ENCODE measurements at regions not wholly inside any gene's neighbourhood (a gene's known extent, or its start where the extent isn't known, plus 50 kb on each side); places are given as distances from the start of the nearest gene placed in this dataset.

GRCh38 chr4:43330288-43330687 lies 437.8 kb downstream of the GRXCR1 start:
- DNase-seq (ENCODE audit: low read depth, low spot score) (peak; percentile 33), FAIRE-seq (no peak)
- Histone ChIP-seq H3K4me3 (ENCODE audit: control insufficient read depth in 2 of 3, extremely low read depth in 1 of 3, insufficient read depth in 2 of 3, low read depth in 1 of 3, low read length in 3 of 3) (no peak overlapping the region), H3K79me2 (ENCODE audit: control insufficient read depth, insufficient read depth, low read length) (no peaks in the 10 kb centered on the region), H3K27me3 (ENCODE audit: control insufficient read depth, extremely low read depth, insufficient read depth, low read length) (no peaks in the 10 kb centered on the region), H3K4me1 (ENCODE audit: control insufficient read depth, extremely low read depth, insufficient read depth, low read length) (peaks cover 12% of the 10 kb centered on the region), H3K9me3 (ENCODE audit: control insufficient read depth, low read depth, low read length) (no peaks in the 10 kb centered on the region), H3K36me3 (ENCODE audit: control insufficient read depth in 2 of 2, extremely low read depth in 1 of 2, insufficient read depth in 2 of 2, low read length in 2 of 2) (no peaks in the 10 kb centered on the region), H4K20me1 (ENCODE audit: control insufficient read depth, extremely low read depth, insufficient read depth, low read length) (no peaks in the 10 kb centered on the region), H3K9me1 (ENCODE audit: control insufficient read depth, extremely low read depth, insufficient read depth, low read length) (no peaks in the 10 kb centered on the region), H3K27ac (ENCODE audit: control insufficient read depth, insufficient read depth, low read length) (peak overlapping the region; percentile 79), H3K9ac (ENCODE audit: control insufficient read depth, extremely low read depth, insufficient read depth, low read length) (no peak overlapping the region), H3K4me2 (ENCODE audit: control insufficient read depth, extremely low read depth, insufficient read depth, low read depth, low read length) (no peak overlapping the region), H2AFZ (ENCODE audit: control insufficient read depth, low read length) (no peak overlapping the region)
- dilution Hi-C loops (cut with MboI; ENCODE audit: extremely low pct_ligation_motif_present, low sequenced_read_pairs), result no loop called here
- no peak for TF ChIP-seq CTCF (optimal IDR thresholded peaks at IDR 0.05 in 1 of 3, IDR thresholded peaks at IDR 0.05 in 1 of 3, conservative IDR thresholded peaks at IDR 0.05 in 1 of 3; ENCODE audit: extremely low read depth in 1 of 3, insufficient read depth in 2 of 3, low read length in 3 of 3)
- no peak for TF ChIP-seq EZH2 (IDR thresholded peaks at IDR 0.05; ENCODE audit: low read length)

- no peak overlapping the region for H3K9ac ChIP-seq (ENCODE audit: control insufficient read depth, extremely low read depth, insufficient read depth, low read length)
- H3K27me3 ChIP-seq (ENCODE audit: control insufficient read depth, extremely low read depth, insufficient read depth, low read length), result no peaks in the 10 kb centered on the region
- H3K4me2 ChIP-seq (ENCODE audit: control insufficient read depth, extremely low read depth, insufficient read depth, low read depth, low read length), result no peak overlapping the region
- no peak overlapping the region for H3K4me3 ChIP-seq (ENCODE audit: control insufficient read depth in 2 of 3, extremely low read depth in 1 of 3, insufficient read depth in 2 of 3, low read depth in 1 of 3, low read length in 3 of 3)
- H3K9me3 ChIP-seq (ENCODE audit: control insufficient read depth, low read depth, low read length), result no peaks in the 10 kb centered on the region
- H2AFZ ChIP-seq (ENCODE audit: control insufficient read depth, low read length), result no peak overlapping the region
- no peaks in the 10 kb centered on the region for H3K36me3 ChIP-seq (ENCODE audit: control insufficient read depth in 2 of 2, extremely low read depth in 1 of 2, insufficient read depth in 2 of 2, low read length in 2 of 2)
- peak overlapping the region; percentile 50 for H3K27ac ChIP-seq (ENCODE audit: control insufficient read depth, insufficient read depth, low read length)
- TF ChIP-seq CTCF (optimal IDR thresholded peaks at IDR 0.05 in 1 of 3, IDR thresholded peaks at IDR 0.05 in 1 of 3, conservative IDR thresholded peaks at IDR 0.05 in 1 of 3; ENCODE audit: extremely low read depth in 1 of 3, insufficient read depth in 2 of 3, low read length in 3 of 3) (no peak), EZH2 (IDR thresholded peaks at IDR 0.05; ENCODE audit: low read length) (no peak)
- H4K20me1 ChIP-seq (ENCODE audit: control insufficient read depth, extremely low read depth, insufficient read depth, low read length), result no peaks in the 10 kb centered on the region
- dilution Hi-C loops (cut with MboI; ENCODE audit: extremely low pct_ligation_motif_present, low sequenced_read_pairs), result no loop called here
- H3K9me1 ChIP-seq (ENCODE audit: control insufficient read depth, extremely low read depth, insufficient read depth, low read length), result no peaks in the 10 kb centered on the region
- no peaks in the 10 kb centered on the region for H3K79me2 ChIP-seq (ENCODE audit: control insufficient read depth, insufficient read depth, low read length)
- FAIRE-seq, result peak; percentile 58
- H3K4me1 ChIP-seq (ENCODE audit: control insufficient read depth, extremely low read depth, insufficient read depth, low read length), result peaks cover 12% of the 10 kb centered on the region
- peak; percentile 35 for DNase-seq (ENCODE audit: low read depth, low spot score)
These were observed 438.9 kb downstream of the GRXCR1 start for GRCh38 chr4:43331226-43332051.

Data from keratinocyte (primary cell).